PC-3 (cell line): ENCODE measurements at regions not wholly inside any gene's neighbourhood (a gene's known extent, or its start where the extent isn't known, plus 50 kb on each side); places are given as distances from the start of the nearest gene placed in this dataset.

Experiments
- ATAC-seq: fragments of 200-7000 bp; cut with Tn5 transposase; 2 replicates; pipeline ENCODE4 v1.9.1; 2020; ENCODE audit warnings: mild to moderate bottlenecking, moderate library complexity
- BruUV-seq: library from RNA; stranded (reverse); fragments of 400-500 nt; replicated peaks from 2 replicates; lab custom pipeline; 2021; lab: Mats Ljungman, UMichigan
- CTCF ChIA-PET: fragments of 300-600 bp; sonication (Branson Sonifier 250); formaldehyde crosslinking; loops from one replicate; lab custom pipeline; 2022; ENCODE audit warnings: antibody characterized with exemption; lab: Charles Lee
- POLR2A ChIA-PET: fragments of 300-600 bp; sonication (Branson Sonifier 250); formaldehyde crosslinking; loops from one replicate; lab custom pipeline; 2022; ENCODE audit warnings: antibody characterized with exemption; ENCODE audit not compliant: unreplicated experiment; lab: Charles Lee
- DNase-seq: peaks from one replicate; pipeline ENCODE4 v3.0.0-alpha.2; 2015
- H2AFZ ChIP-seq: fragments of 300-600 bp; sonication (generic); 2 replicates; pipeline ENCODE4 v1.6.0; 2016; ENCODE audit warnings: antibody characterized with exemption, low read length
- H3F3A ChIP-seq: fragments of 300-600 bp; sonication (generic); one replicate; pipeline ENCODE4 v1.6.0; 2017; ENCODE audit warnings: antibody characterized with exemption, low read length, control low read depth, mild to moderate bottlenecking; ENCODE audit not compliant: unreplicated experiment
- H3K27ac ChIP-seq: fragments of 300-600 bp; sonication (generic); 2 replicates; pipeline ENCODE4 v1.5.1; 2016; ENCODE audit warnings: mild to moderate bottlenecking, low read length
- H3K27me3 ChIP-seq: fragments of 300-600 bp; sonication (generic); 2 replicates; pipeline ENCODE4 v1.6.1; 2016; ENCODE audit warnings: low read length, mixed read lengths
- H3K36me3 ChIP-seq: fragments of 300-600 bp; sonication (generic); 2 replicates; pipeline ENCODE4 v1.6.1; 2016; ENCODE audit warnings: low read depth, mixed run types, low read length, mixed read lengths
- H3K4me1 ChIP-seq: fragments of 300-600 bp; sonication (generic); 2 replicates; pipeline ENCODE4 v1.5.1; 2016; ENCODE audit warnings: low read length; ENCODE audit not compliant: insufficient read depth
- H3K4me2 ChIP-seq: fragments of 300-600 bp; sonication (generic); 2 replicates; pipeline ENCODE4 v1.6.0; 2016; ENCODE audit warnings: low read length
- H3K4me3 ChIP-seq: fragments of 300-600 bp; sonication (generic); 2 replicates; pipeline ENCODE4 v1.5.1; 2016; ENCODE audit warnings: mild to moderate bottlenecking, low read length, mixed read lengths
- H3K79me2 ChIP-seq: fragments of 300-600 bp; sonication (generic); 2 replicates; pipeline ENCODE4 v1.6.1; 2017; ENCODE audit warnings: low read length, mixed read lengths
- H3K9ac ChIP-seq: fragments of 300-600 bp; sonication (generic); 2 replicates; pipeline ENCODE4 v1.6.0; 2016; ENCODE audit warnings: mild to moderate bottlenecking, low read length
- H3K9me2 ChIP-seq: fragments of 300-600 bp; sonication (generic); replicated peaks from 2 replicates; pipeline ENCODE4 v1.6.1; 2016; ENCODE audit warnings: mixed run types, low read length, mixed read lengths
- H3K9me3 ChIP-seq: fragments of 300-600 bp; sonication (generic); 2 replicates; pipeline ENCODE4 v1.6.1; 2016; ENCODE audit warnings: low read length, mixed read lengths
- H4K20me1 ChIP-seq: fragments of 300-600 bp; sonication (generic); 2 replicates; pipeline ENCODE4 v1.6.1; 2016; ENCODE audit warnings: low read length, mixed read lengths
- EZH2 ChIP-seq: fragments of 300-600 bp; sonication (generic); IDR thresholded peaks from one replicate; pipeline ENCODE4 v1.6.1; 2017; ENCODE audit warnings: antibody characterized with exemption, mild to moderate bottlenecking, low read length; ENCODE audit not compliant: unreplicated experiment
- EZH2phosphoT487 ChIP-seq: fragments of 300-600 bp; sonication (generic); IDR thresholded peaks from 2 replicates; pipeline ENCODE4 v1.6.1; 2018; ENCODE audit warnings: mild to moderate bottlenecking, antibody characterized with exemption, low read length, borderline replicate concordance
- intact Hi-C: fragments of 100-400 bp; cut with micrococcal nuclease; formaldehyde crosslinking; loops from 2 replicates; pipeline ENCODE4 v1.9.0; 2023
- TF ChIP-seq, protein P1 (sequence below): fragments of 300-600 bp; sonication (generic); conservative IDR thresholded peaks from 2 replicates; pipeline ENCODE4 v1.5.1; 2017; ENCODE audit warnings: antibody characterized with exemption, low read depth, mild to moderate bottlenecking, low read length

DNA sequence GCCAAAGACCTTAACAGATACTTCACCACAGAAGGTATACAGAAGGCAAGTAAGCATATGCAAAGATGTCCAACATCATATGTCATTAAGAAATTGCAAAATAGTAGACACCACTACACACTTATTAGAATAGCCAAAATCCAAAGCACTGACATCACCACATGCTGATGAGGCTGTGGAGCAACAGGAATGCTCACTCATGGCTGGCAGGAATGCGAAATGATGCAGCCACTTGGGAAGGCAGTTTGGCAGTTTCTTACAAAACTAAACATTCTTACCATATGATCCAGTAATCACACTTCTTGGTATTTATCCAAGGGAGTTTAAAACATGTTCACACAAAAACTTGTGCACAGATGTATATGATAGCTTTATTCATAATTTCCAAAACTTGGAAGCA, 261.2 kb upstream of the AJAP1 start:
- Histone ChIP-seq H3K4me2 (no peak overlapping the region), H3K9ac (no peak overlapping the region), H3K36me3 (no peaks in the 10 kb centered on the region), H3K4me3 (no peak overlapping the region), H2AFZ (no peak overlapping the region), H3K4me1 (no peaks in the 10 kb centered on the region), H3K9me2 (no peaks in the 10 kb centered on the region), H3K27ac (no peak overlapping the region), H3K27me3 (no peaks in the 10 kb centered on the region), H3F3A (no peaks in the 10 kb centered on the region), H4K20me1 (no peaks in the 10 kb centered on the region), H3K79me2 (no peaks in the 10 kb centered on the region), H3K9me3 (peaks cover 34% of the 10 kb centered on the region)
- TF ChIP-seq EZH2 (no peak), EZH2phosphoT487 (no peak)
- TF ChIP-seq, protein P1, sequence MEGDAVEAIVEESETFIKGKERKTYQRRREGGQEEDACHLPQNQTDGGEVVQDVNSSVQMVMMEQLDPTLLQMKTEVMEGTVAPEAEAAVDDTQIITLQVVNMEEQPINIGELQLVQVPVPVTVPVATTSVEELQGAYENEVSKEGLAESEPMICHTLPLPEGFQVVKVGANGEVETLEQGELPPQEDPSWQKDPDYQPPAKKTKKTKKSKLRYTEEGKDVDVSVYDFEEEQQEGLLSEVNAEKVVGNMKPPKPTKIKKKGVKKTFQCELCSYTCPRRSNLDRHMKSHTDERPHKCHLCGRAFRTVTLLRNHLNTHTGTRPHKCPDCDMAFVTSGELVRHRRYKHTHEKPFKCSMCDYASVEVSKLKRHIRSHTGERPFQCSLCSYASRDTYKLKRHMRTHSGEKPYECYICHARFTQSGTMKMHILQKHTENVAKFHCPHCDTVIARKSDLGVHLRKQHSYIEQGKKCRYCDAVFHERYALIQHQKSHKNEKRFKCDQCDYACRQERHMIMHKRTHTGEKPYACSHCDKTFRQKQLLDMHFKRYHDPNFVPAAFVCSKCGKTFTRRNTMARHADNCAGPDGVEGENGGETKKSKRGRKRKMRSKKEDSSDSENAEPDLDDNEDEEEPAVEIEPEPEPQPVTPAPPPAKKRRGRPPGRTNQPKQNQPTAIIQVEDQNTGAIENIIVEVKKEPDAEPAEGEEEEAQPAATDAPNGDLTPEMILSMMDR = no peak
- ChIA-PET POLR2A (no interaction called here), CTCF (no interaction called here)
- ATAC-seq (no peak), DNase-seq (no peak)
- BruUV-seq = no TSS peak
- intact Hi-C loops = no loop called here

DNA sequence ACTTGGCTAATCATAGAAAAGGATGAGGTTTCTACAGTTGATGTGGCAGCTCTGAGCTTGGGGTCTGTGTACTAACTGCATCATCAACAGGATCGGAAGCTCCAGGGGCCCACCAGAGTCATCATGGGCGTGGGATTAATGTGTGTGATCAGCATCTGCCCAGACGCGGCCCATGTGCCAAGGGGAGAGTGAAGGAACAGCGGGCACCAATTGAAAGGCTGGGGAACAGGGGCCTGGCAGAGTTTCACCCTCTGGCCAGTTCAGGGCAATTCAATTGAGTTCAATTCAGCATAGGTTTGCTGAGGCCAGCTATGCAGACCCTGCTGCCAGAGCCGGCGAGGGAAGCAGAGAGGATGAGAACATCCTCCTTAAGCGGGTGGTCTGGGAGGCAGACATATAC, 260.0 kb upstream of the AJAP1 start:
- POLR2A ChIA-PET = no interaction called here
- Histone ChIP-seq H3K4me1 (no peaks in the 10 kb centered on the region), H3K79me2 (no peaks in the 10 kb centered on the region), H3K4me2 (no peak overlapping the region), H4K20me1 (no peaks in the 10 kb centered on the region), H3K4me3 (no peak overlapping the region), H3K9me3 (peaks cover 25% of the 10 kb centered on the region), H3K27me3 (no peaks in the 10 kb centered on the region), H3F3A (no peaks in the 10 kb centered on the region), H3K36me3 (no peaks in the 10 kb centered on the region), H3K9ac (no peak overlapping the region), H3K27ac (no peak overlapping the region), H3K9me2 (no peaks in the 10 kb centered on the region), H2AFZ (no peak overlapping the region)
- TF ChIP-seq EZH2 = no peak
- TF ChIP-seq, protein P1 = no peak
- no peak for TF ChIP-seq EZH2phosphoT487
- CTCF ChIA-PET = no interaction called here
- no TSS peak for BruUV-seq
- no peak for ATAC-seq
- no peak for DNase-seq
- intact Hi-C loops = no loop called here

DNA sequence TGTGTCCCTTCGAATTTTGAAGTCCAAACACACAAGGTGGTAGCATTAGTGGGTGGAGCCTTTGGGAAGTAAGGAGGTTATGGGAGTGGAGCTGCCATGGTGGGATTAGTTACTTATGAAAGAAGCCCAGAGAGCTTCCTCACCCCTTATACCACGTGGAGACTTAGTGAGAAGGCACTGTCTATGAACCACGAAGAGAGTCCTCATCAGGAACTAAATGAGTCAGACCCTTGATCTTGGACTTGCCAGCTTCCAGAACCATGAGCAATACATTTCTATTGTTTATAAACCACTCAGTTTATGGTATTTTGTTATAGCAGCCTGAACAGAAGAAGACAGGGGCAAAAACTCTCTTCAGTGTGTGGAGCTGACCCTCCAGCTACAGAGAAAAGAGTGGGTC, 259.3 kb upstream of the AJAP1 start:
- no peak for ATAC-seq
- no peak for TF ChIP-seq EZH2
- TF ChIP-seq, protein P1 = no peak
- no peak for TF ChIP-seq EZH2phosphoT487
- CTCF ChIA-PET = no interaction called here
- H3K4me1 ChIP-seq = no peaks in the 10 kb centered on the region
- no peaks in the 10 kb centered on the region for H4K20me1 ChIP-seq
- H3K9me2 ChIP-seq = no peaks in the 10 kb centered on the region
- H3K9me3 ChIP-seq = peaks cover 22% of the 10 kb centered on the region
- no peak overlapping the region for H3K27ac ChIP-seq
- POLR2A ChIA-PET = no interaction called here
- intact Hi-C loops = no loop called here
- H3K79me2 ChIP-seq = no peaks in the 10 kb centered on the region
- H3K4me2 ChIP-seq = no peak overlapping the region
- H3K4me3 ChIP-seq = no peak overlapping the region
- DNase-seq = no peak
- H3F3A ChIP-seq = no peaks in the 10 kb centered on the region
- H3K9ac ChIP-seq = no peak overlapping the region
- BruUV-seq = no TSS peak
- no peak overlapping the region for H2AFZ ChIP-seq
- H3K36me3 ChIP-seq = no peaks in the 10 kb centered on the region
- no peaks in the 10 kb centered on the region for H3K27me3 ChIP-seq
